ENCODE measurements at regions not wholly inside any gene's neighbourhood (a gene's known extent, or its start where the extent isn't known, plus 50 kb on each side); places are given as distances from the start of the nearest gene placed in this dataset.

DNA sequence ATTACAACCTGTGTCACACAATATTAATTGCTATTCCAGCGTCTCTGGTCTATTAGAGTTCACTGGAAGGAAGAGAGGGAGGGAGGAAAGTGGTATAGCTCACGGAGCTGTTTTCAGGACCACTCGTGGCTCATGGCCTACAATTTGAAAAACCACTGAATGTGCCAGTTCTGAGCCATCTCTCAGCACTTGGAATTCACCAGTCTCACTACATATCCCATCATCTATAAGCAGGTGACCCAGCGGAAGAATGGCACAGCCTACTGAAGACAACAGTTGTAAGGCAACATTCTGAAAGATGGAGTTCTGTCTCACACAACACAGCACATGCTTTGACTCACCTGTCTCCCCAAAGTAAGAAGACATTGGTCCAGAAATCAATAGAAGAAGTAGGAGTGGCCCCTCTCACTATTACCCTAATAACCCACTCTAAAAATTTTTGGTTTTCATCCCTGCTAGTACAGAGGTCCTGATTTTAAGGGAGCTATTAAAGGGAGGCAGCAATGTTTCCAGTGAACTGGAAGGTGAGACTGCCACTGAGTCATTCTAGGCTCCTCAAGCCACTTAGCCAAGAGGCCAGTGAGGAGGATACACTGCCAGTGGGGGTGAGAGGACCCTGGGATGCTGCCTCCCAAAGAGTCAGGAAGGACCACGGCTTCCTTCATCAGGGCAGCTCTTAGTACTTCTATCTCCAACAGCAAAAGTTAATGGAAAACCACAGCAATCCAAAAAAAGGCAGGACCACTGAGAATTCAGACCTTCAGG lies 50.0 kb upstream of the DOCK9 start:
- DNase-seq (no peak), ATAC-seq (no peak)
- H3K9me3 ChIP-seq = no peaks in the 10 kb centered on the region
- TF ChIP-seq, protein P1, sequence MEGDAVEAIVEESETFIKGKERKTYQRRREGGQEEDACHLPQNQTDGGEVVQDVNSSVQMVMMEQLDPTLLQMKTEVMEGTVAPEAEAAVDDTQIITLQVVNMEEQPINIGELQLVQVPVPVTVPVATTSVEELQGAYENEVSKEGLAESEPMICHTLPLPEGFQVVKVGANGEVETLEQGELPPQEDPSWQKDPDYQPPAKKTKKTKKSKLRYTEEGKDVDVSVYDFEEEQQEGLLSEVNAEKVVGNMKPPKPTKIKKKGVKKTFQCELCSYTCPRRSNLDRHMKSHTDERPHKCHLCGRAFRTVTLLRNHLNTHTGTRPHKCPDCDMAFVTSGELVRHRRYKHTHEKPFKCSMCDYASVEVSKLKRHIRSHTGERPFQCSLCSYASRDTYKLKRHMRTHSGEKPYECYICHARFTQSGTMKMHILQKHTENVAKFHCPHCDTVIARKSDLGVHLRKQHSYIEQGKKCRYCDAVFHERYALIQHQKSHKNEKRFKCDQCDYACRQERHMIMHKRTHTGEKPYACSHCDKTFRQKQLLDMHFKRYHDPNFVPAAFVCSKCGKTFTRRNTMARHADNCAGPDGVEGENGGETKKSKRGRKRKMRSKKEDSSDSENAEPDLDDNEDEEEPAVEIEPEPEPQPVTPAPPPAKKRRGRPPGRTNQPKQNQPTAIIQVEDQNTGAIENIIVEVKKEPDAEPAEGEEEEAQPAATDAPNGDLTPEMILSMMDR (IDR thresholded peaks at IDR 0.05) = no peak
- no peak overlapping the region for H3K27ac ChIP-seq
- H3K4me1 ChIP-seq = peaks cover 12% of the 10 kb centered on the region
- H3K27me3 ChIP-seq = no peaks in the 10 kb centered on the region
- intact Hi-C loops (cut with DNase I) = loop anchor here (2.0 kb wide), 1 partner anchor 29 kb away; no protein-coding TSS in a partner anchor
- H3K36me3 ChIP-seq = no peaks in the 10 kb centered on the region
- H3K4me3 ChIP-seq = no peak overlapping the region

DNA sequence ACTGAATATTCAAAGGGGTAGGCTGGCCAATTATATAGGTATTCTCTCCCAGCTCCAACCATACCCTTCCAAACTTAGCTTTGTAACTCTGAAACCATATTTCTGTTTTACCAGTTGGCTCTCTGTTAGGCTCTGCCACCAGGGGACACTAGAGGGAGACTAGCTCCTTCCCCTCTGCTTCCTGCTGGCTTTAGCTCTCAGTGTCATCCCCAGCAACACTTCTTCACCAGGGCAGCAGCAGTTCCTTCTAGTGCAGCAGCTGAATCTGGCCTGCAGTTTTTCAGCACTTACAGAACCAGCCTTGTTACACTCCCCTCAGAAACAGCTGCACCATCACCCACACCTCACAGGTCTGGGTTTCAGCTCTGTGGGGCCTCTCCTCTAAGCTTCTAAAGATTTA lies 51.0 kb upstream of the DOCK9 start:
- intact Hi-C loops (cut with DNase I) = loop anchor here (2.0 kb wide), 1 partner anchor 28 kb away; no protein-coding TSS in a partner anchor
- DNase-seq (no peak), ATAC-seq (peak; percentile 64)
- H3K27ac ChIP-seq = no peak overlapping the region
- no peaks in the 10 kb centered on the region for H3K9me3 ChIP-seq
- peaks cover 12% of the 10 kb centered on the region for H3K4me1 ChIP-seq
- no peak overlapping the region for H3K4me3 ChIP-seq
- H3K27me3 ChIP-seq = no peaks in the 10 kb centered on the region
- TF ChIP-seq, protein P1 (IDR thresholded peaks at IDR 0.05) = peak; percentile 37
- no peaks in the 10 kb centered on the region for H3K36me3 ChIP-seq

DNA sequence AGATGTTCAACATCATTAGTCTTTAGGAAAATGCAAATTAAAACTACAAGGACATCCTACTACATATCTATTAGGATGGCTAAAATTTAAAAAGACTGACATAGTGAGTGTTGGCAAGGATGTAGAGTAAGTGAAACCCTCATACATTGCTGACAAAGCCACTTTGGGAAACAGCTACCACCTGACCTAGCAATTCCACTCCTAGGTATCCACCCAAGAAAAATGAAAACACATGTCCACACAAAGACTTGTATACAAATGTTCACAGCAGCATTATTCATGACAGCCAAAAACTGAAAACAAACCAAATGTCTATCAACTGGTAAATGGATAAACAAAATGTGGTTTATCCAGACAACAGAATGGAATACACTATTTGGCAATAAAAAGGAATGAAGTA lies 51.7 kb upstream of the DOCK9 start:
- no peaks in the 10 kb centered on the region for H3K36me3 ChIP-seq
- intact Hi-C loops (cut with DNase I) = loop anchor here (2.0 kb wide), 1 partner anchor 27 kb away; no protein-coding TSS in a partner anchor
- no peak for DNase-seq
- no peaks in the 10 kb centered on the region for H3K27me3 ChIP-seq
- H3K4me1 ChIP-seq = peaks cover 12% of the 10 kb centered on the region
- no peak overlapping the region for H3K4me3 ChIP-seq
- H3K27ac ChIP-seq = no peak overlapping the region
- TF ChIP-seq, protein P1 (IDR thresholded peaks at IDR 0.05) = no peak
- H3K9me3 ChIP-seq = no peaks in the 10 kb centered on the region
- ATAC-seq = no peak

DNA sequence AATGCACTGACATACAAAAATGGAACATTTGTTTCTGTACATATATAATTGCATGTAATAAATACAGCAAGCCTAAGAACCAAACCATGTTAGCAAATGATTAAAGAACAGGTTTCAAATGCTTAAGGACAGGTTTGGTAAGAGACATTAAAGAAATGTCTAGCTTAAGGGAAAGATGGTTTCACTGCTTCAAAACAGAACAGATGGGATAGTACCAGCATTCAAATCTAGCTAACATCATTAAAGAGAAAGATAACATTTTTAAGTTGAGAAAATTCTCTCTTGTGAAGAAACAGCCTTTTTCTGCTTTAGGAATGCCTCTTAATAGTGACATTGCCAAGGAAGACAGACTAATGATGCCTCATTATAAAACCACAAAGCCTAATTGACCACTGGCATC lies 52.5 kb upstream of the DOCK9 start:
- Histone ChIP-seq H3K36me3 (no peaks in the 10 kb centered on the region), H3K9me3 (no peaks in the 10 kb centered on the region), H3K27me3 (no peaks in the 10 kb centered on the region), H3K27ac (no peak overlapping the region), H3K4me3 (no peak overlapping the region), H3K4me1 (peaks cover 12% of the 10 kb centered on the region)
- TF ChIP-seq, protein P1 (IDR thresholded peaks at IDR 0.05) = no peak
- intact Hi-C loops (cut with DNase I) = no loop called here
- ATAC-seq = no peak
- no peak for DNase-seq

DNA sequence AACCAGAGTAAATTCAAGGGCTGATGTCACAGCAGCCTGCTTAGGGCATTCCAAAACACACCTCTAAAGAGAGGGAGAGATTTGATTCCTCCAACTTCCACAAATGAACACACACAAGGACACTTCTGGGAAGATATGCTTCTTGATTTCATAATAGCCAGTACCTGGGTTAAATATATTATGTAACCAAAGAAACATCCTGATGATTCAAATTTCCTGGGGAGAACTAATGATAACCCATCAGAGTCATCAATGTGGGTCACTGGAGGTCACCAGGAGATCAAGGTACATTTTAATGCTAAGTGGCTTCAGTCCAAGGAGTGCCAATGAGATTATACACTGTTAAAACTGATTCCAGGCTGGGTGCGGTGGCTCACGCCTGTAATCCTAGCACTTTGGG lies 54.0 kb upstream of the DOCK9 start:
- H3K36me3 ChIP-seq = no peaks in the 10 kb centered on the region
- no peak overlapping the region for H3K27ac ChIP-seq
- H3K4me1 ChIP-seq = peaks cover 12% of the 10 kb centered on the region
- ATAC-seq (peak; percentile 47), DNase-seq (no peak)
- no peaks in the 10 kb centered on the region for H3K27me3 ChIP-seq
- TF ChIP-seq, protein P1 (IDR thresholded peaks at IDR 0.05) = no peak
- no peak overlapping the region for H3K4me3 ChIP-seq
- intact Hi-C loops (cut with DNase I) = no loop called here
- no peaks in the 10 kb centered on the region for H3K9me3 ChIP-seq
